Cardiac muscle cell (in vitro differentiated cells and primary cell): ENCODE measurements at regions not wholly inside any gene's neighbourhood (a gene's known extent, or its start where the extent isn't known, plus 50 kb on each side); places are given as distances from the start of the nearest gene placed in this dataset.
"Not testable (repeated sequence)": the region's sequence is repeated elsewhere in the genome, so short reads cannot be mapped to it uniquely, and the experiment has no call there.

Experiments
- DNase-seq, 2 donors: peaks; one replicate each; pipeline versions ENCODE4 v3.0.0 to v3.0.0-alpha.2; 2010 to 2017; ENCODE audit warnings: low read depth in 1 of 2, low spot score in 1 of 2
- H3K27ac ChIP-seq: fragments of 200-600 bp; sonication (generic); 2 replicates; pipeline ENCODE4 v1.5.1; 2016
- H3K27me3 ChIP-seq: fragments of 200-600 bp; sonication (generic); 2 replicates; pipeline ENCODE4 v1.6.0; 2016; ENCODE audit warnings: control low read depth
- H3K36me3 ChIP-seq: fragments of 200-600 bp; sonication (generic); 2 replicates; pipeline ENCODE4 v1.5.1; 2016; ENCODE audit warnings: control low read depth
- H3K4me1 ChIP-seq: fragments of 200-600 bp; sonication (generic); 2 replicates; pipeline ENCODE4 v1.8.1; 2017; ENCODE audit warnings: low read depth, mild to moderate bottlenecking, mixed run types
- H3K4me3 ChIP-seq: fragments of 200-600 bp; sonication (generic); 2 replicates; pipeline ENCODE4 v1.5.1; 2016; ENCODE audit warnings: mild to moderate bottlenecking
- H3K9me3 ChIP-seq: fragments of 200-600 bp; sonication (generic); 2 replicates; pipeline ENCODE4 v1.5.1; 2017; ENCODE audit warnings: low read depth, mild to moderate bottlenecking, control low read depth
- TF ChIP-seq, protein P1 (sequence below): IDR thresholded peaks from 2 replicates; pipeline ENCODE4 v1.5.1; 2012; ENCODE audit warnings: low read depth, mild to moderate bottlenecking, low read length

- no peaks in the 10 kb centered on the region for H3K27me3 ChIP-seq
- no peaks in the 10 kb centered on the region for H3K9me3 ChIP-seq
- no peaks in the 10 kb centered on the region for H3K36me3 ChIP-seq
- TF ChIP-seq, protein P1, sequence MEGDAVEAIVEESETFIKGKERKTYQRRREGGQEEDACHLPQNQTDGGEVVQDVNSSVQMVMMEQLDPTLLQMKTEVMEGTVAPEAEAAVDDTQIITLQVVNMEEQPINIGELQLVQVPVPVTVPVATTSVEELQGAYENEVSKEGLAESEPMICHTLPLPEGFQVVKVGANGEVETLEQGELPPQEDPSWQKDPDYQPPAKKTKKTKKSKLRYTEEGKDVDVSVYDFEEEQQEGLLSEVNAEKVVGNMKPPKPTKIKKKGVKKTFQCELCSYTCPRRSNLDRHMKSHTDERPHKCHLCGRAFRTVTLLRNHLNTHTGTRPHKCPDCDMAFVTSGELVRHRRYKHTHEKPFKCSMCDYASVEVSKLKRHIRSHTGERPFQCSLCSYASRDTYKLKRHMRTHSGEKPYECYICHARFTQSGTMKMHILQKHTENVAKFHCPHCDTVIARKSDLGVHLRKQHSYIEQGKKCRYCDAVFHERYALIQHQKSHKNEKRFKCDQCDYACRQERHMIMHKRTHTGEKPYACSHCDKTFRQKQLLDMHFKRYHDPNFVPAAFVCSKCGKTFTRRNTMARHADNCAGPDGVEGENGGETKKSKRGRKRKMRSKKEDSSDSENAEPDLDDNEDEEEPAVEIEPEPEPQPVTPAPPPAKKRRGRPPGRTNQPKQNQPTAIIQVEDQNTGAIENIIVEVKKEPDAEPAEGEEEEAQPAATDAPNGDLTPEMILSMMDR: no peak
- no peak overlapping the region for H3K4me3 ChIP-seq
- no peak overlapping the region for H3K27ac ChIP-seq
- DNase-seq: no peak
- no peaks in the 10 kb centered on the region for H3K4me1 ChIP-seq
Measured at GRCh38 chr7:53476566-53476965, 441.1 kb downstream of the POM121L12 start.

GRCh38 chr7:53485354-53485753, 449.9 kb downstream of the POM121L12 start:
- no peak for DNase-seq
- Histone ChIP-seq H3K4me3 (no peak overlapping the region), H3K27ac (no peak overlapping the region), H3K27me3 (no peaks in the 10 kb centered on the region), H3K36me3 (no peaks in the 10 kb centered on the region), H3K9me3 (no peaks in the 10 kb centered on the region), H3K4me1 (no peaks in the 10 kb centered on the region)
- TF ChIP-seq, protein P1: no peak

GRCh38 chr7:53491051-53491450, 455.6 kb downstream of the POM121L12 start:
- no peak for DNase-seq
- no peak overlapping the region for H3K27ac ChIP-seq
- H3K4me3 ChIP-seq: no peak overlapping the region
- no peaks in the 10 kb centered on the region for H3K9me3 ChIP-seq
- TF ChIP-seq, protein P1: no peak
- H3K36me3 ChIP-seq: no peaks in the 10 kb centered on the region
- H3K27me3 ChIP-seq: no peaks in the 10 kb centered on the region
- H3K4me1 ChIP-seq: no peaks in the 10 kb centered on the region

DNA sequence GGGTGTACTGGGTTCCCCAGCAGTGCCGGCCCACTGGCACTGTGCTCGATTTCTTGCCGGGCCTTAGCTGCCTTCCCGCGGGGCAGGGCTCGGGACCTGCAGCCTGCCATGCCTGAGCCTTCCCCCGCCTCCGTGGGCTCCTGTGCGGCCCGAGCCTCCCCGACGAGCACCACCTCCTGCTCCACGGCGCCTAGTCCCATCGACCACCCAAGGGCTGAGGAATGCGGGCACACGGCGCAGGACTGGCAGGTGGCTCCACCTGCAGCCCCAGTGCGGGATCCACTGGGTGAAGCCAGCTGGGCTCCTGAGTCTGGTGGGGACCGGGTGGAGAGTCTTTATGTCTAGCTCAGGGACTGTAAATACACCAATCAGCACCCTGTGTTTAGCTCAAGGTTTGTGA, 459.7 kb downstream of the POM121L12 start:
- not testable (repeated sequence) for H3K36me3 ChIP-seq, H3K27me3 ChIP-seq, H3K4me3 ChIP-seq, H3K4me1 ChIP-seq, DNase-seq, H3K9me3 ChIP-seq, H3K27ac ChIP-seq

DNA sequence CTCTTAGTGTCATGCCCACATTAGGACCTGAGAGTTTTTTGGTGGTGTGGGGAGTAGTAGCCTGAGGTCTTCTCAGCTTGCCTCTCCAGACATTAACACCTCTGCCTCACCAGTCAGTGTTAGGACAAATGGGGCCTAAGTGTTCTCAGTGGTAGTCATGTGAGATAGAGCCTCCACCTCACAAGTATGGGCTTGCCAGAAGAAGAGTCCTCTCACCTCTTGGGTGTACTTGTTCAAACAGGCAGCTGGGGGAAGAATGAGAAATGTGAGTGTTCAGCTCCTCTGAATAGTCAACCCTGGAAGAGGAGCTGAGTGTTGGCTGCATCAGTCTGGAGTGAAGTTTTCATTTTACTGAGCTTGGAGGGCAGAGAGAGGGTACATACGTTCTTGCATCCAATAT, 464.6 kb downstream of the POM121L12 start:
- no peak for DNase-seq

DNA sequence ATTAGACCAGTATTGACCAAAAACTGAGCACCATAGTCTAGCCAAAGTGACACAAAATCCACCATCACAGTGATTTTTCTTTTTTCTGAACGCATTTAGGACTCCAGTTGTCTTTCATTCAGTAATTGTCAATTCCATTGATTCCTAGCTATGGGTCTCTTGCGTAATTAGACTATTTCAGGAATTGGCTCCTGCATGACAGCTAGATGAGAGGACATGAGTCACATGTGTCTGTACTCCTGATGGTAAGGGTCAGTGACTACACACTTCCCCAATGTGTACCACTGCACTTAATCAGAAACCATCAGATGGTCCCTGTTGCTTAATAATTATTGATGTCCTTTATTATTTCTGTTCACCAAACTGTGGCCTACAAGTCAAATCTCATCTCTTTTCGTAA, 469.5 kb downstream of the POM121L12 start:
- no peaks in the 10 kb centered on the region for H3K27me3 ChIP-seq
- TF ChIP-seq, protein P1: no peak
- no peak for DNase-seq
- no peaks in the 10 kb centered on the region for H3K4me1 ChIP-seq
- no peaks in the 10 kb centered on the region for H3K9me3 ChIP-seq
- no peak overlapping the region for H3K4me3 ChIP-seq
- H3K27ac ChIP-seq: no peak overlapping the region
- no peaks in the 10 kb centered on the region for H3K36me3 ChIP-seq

More for the DNA sequence above, 464.6 kb downstream of the POM121L12 start:
- Histone ChIP-seq H3K27ac (no peak overlapping the region), H3K36me3 (no peaks in the 10 kb centered on the region), H3K4me3 (no peak overlapping the region), H3K4me1 (no peaks in the 10 kb centered on the region), H3K27me3 (no peaks in the 10 kb centered on the region), H3K9me3 (no peaks in the 10 kb centered on the region)
- TF ChIP-seq, protein P1: no peak
